AG10803 (cell line): ENCODE measurements at regions not wholly inside any gene's neighbourhood (a gene's known extent, or its start where the extent isn't known, plus 50 kb on each side); places are given as distances from the start of the nearest gene placed in this dataset.
"Not testable (repeated sequence)": the region's sequence is repeated elsewhere in the genome, so short reads cannot be mapped to it uniquely, and the experiment has no call there.

Experiments
- DNase-seq: peaks from one replicate; pipeline ENCODE4 v3.0.0; 2010; ENCODE audit warnings: low read depth
- H3K4me3 ChIP-seq: 2 replicates; pipeline ENCODE4 v1.5.1; 2011; ENCODE audit warnings: mild to moderate bottlenecking, low read length, control low read depth
- TF ChIP-seq, protein P1 (sequence below): conservative IDR thresholded peaks from 2 replicates; pipeline ENCODE4 v1.5.1; 2011; ENCODE audit warnings: mild to moderate bottlenecking, low read length, control low read depth, inconsistent platforms

DNA sequence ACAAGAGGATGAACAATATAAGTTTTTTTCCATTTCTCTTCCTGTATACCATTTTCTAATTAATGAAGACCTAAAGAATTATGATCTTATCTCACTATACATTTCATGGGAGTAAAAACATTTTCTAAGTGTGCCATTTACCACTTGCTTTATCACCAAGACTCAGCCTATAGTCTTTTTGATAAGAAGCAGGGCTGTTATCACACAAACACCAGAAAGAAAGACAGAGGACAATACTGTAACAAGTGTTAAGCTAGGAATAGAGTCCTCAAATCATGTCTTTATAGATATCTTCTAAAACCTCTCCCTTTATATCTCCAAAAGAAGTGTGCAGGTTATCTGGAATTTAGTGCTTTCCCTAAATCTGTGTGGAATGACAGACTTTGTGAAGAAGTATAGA, 119.7 kb downstream of the FAM174A start:
- H3K4me3 ChIP-seq = no peak overlapping the region
- TF ChIP-seq, protein P1, sequence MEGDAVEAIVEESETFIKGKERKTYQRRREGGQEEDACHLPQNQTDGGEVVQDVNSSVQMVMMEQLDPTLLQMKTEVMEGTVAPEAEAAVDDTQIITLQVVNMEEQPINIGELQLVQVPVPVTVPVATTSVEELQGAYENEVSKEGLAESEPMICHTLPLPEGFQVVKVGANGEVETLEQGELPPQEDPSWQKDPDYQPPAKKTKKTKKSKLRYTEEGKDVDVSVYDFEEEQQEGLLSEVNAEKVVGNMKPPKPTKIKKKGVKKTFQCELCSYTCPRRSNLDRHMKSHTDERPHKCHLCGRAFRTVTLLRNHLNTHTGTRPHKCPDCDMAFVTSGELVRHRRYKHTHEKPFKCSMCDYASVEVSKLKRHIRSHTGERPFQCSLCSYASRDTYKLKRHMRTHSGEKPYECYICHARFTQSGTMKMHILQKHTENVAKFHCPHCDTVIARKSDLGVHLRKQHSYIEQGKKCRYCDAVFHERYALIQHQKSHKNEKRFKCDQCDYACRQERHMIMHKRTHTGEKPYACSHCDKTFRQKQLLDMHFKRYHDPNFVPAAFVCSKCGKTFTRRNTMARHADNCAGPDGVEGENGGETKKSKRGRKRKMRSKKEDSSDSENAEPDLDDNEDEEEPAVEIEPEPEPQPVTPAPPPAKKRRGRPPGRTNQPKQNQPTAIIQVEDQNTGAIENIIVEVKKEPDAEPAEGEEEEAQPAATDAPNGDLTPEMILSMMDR = no peak
- DNase-seq = no peak

DNA sequence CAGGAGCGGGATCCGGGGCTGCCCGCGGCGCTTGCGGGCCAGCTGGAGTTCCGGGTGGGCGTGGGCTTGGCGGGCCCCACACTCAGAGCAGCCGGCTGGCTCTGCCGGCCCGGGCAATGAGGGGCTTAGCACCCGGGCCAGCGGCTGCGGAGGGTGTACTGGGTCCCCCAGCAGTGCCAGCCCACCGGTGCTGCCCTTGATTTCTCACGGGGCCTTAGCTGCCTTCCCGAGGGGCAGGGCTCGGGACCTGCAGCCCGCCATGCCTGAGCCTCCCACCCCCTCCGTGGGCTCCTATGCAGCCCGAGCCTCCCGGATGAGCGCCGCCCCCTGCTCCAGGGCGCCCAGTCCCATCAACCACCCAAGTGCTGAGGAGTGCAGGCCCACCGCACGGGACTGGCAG, 121.6 kb downstream of the FAM174A start:
- H3K4me3 ChIP-seq = not testable (repeated sequence)

DNA sequence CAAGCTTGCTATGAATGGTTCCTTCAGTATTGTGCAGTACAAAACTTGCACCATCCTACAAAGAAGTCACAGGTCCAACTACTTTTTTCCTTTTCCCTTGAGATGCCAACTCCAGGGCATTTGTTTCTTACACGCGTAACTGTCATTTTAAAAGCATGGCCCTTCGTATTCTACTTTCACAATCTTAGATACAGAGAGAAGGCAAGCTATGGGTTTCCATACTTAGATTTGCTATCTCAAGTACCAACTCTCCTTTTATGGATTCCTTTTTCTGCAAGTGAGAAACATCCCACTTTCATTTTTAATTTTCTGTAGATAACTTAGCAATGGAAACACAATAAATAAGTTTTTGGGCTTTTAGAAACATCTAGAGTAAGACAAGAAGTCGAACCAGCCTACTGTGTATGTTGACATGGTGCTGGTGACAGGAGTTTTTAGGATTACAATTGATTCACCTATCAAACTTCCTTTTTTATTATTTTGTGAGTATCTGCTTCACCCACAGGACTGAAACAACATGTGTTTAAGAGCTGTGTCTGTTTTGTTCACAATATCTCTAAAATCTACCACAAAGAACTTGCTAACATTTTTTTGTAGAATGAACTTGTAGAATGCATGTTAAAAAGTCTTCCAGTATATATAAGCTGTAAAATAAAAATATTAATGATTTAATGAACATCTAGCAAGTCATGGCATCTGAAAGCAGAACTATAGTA, 124.1 kb downstream of the FAM174A start:
- TF ChIP-seq, protein P1 = no peak
- no peak overlapping the region for H3K4me3 ChIP-seq
- DNase-seq = no peak

More for the DNA sequence above, 121.6 kb downstream of the FAM174A start:
- DNase-seq = not testable (repeated sequence)

DNA sequence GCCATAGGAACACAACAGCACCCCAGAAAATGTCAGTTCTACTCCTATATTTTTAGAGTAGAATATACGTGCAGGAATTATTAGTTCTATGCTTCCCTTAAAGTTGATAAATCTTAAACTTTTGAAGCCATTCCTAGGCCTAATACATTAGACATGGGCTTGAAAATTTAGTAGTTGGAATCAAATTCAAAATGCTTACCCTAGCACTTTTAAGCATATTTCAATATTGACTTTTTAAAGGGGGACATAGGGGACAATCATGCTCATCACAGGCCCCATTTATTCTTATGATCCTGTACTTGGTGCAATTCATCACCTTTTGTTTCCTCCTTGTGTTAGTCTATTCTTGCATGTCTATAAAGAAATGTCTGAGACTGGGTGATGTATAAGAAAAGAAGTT, 129.0 kb downstream of the FAM174A start:
- DNase-seq = no peak
- H3K4me3 ChIP-seq = no peak overlapping the region
- TF ChIP-seq, protein P1 = no peak

DNA sequence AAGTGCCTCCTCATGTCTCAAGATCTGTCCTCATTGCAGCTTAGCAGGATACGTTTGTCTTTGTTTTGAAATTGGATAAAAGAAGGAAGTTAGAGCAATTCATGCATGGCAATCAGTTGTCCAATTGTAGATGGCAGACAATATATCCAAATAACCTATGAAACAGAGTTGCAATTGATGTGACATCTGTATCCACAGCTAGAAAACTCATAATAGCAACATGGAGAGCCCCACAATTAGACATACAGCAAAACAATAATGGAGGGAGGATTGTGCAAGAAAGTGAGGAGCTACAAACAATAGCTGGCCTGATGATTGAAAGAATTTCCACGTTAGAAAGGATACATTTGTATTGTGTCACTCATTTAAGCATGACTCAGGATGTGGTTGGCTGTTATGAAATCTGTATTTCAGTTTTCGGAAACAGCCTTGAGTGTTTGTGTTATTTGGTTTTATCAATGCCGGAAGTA, 132.0 kb downstream of the FAM174A start:
- H3K4me3 ChIP-seq = no peak overlapping the region
- peak; percentile 24 for DNase-seq
- TF ChIP-seq, protein P1 = no peak

DNA sequence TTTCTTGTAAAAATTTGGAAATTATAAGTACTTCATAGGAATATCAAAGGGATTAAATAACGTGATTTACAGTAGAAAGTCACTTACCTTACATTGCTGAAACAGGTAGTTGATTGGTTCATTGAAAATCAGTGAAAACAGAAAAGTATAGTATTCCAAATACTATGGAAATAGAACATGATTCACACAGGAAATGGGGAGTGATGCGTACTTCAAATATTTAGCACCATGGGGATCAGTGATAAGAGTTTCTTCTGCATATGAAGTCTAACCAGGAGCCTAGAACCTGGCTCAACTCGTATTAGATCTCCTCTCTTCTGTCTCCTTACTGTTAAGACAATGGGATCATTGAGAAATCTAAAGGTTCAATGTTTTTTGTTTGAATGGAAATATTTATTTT, 133.3 kb downstream of the FAM174A start:
- TF ChIP-seq, protein P1 = no peak
- no peak for DNase-seq

DNA sequence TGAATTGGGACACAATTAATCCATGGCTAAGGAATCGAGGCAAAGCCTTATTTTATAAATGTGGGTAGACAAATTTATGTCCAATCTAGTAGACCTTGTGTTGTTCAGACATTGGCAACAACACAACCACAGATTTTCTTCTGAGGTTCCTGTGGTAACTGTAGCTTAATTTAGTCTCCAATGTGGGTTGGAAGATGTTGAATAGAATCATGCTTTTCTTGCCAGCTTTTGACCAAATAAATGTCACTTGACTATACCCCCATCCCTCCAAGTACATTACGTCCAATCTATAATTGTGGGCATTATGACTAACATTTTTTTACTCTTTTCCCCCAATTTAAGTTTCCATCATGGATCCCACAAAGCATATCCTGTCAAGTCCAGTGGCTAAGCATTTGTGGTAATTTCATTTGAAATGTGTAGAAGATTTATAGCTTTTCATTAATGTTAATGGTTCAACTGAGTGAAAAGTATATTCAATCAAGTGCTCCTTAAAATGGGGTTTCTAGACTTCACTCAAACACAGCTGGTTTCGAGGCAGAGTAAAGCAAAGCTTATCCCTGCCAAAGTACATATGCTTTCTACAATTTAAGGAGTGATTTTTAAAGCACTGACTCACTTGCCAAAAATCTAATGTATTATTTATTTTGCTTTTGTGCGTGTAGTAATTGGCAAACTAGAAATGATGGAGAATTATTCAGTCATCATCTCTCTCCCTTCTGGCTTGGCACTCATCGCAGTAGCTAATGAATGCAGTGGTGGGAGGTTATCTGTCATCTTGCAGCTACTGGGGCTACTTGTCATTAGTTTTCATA, 141.8 kb downstream of the FAM174A start:
- TF ChIP-seq, protein P1 = no peak
- peak; percentile 3 for DNase-seq
- no peak overlapping the region for H3K4me3 ChIP-seq

More for the DNA sequence above, 133.3 kb downstream of the FAM174A start:
- H3K4me3 ChIP-seq = no peak overlapping the region
